GM21619 (cell line): ENCODE measurements at regions not wholly inside any gene's neighbourhood (a gene's known extent, or its start where the extent isn't known, plus 50 kb on each side); places are given as distances from the start of the nearest gene placed in this dataset.
"Not testable (repeated sequence)": the region's sequence is repeated elsewhere in the genome, so short reads cannot be mapped to it uniquely, and the experiment has no call there.

Experiments
- ATAC-seq: cut with Tn5 transposase; IDR thresholded peaks from one replicate; pipeline ENCODE4 v1.9.1; 2021; ENCODE audit not compliant: unreplicated experiment

- no peak for ATAC-seq
These were observed 108.3 kb upstream of the FGGY start for GRCh38 chr1:59188413-59189213.

- ATAC-seq = no peak
These were observed 103.3 kb upstream of the FGGY start for GRCh38 chr1:59193443-59194093.

- ATAC-seq = no peak
These were observed 102.3 kb upstream of the FGGY start for GRCh38 chr1:59194621-59195020.

- ATAC-seq = no peak
These were observed 101.7 kb upstream of the FGGY start for GRCh38 chr1:59195151-59195550.

GRCh38 chr1:59198564-59198963, 98.3 kb upstream of the FGGY start:
- no peak for ATAC-seq

GRCh38 chr1:59199147-59199546, 97.7 kb upstream of the FGGY start:
- ATAC-seq = no peak

- ATAC-seq = no peak
These were observed 97.0 kb upstream of the FGGY start for GRCh38 chr1:59199719-59200376.

- ATAC-seq = no peak
These were observed 95.6 kb upstream of the FGGY start for GRCh38 chr1:59201341-59201740.

- ATAC-seq = no peak
These were observed 94.4 kb upstream of the FGGY start for GRCh38 chr1:59202455-59202854.

GRCh38 chr1:59204001-59204400, 92.9 kb upstream of the FGGY start:
- ATAC-seq = no peak

GRCh38 chr1:59206616-59207015, 90.3 kb upstream of the FGGY start:
- not testable (repeated sequence) for ATAC-seq

GRCh38 chr1:59210430-59210829, 86.5 kb upstream of the FGGY start:
- ATAC-seq = not testable (repeated sequence)

GRCh38 chr1:59212706-59213105, 84.2 kb upstream of the FGGY start:
- no peak for ATAC-seq

GRCh38 chr1:59214248-59215208, 82.4 kb upstream of the FGGY start:
- ATAC-seq = no peak

- no peak for ATAC-seq
These were observed 81.1 kb upstream of the FGGY start for GRCh38 chr1:59215766-59216291.

GRCh38 chr1:59217439-59217838, 79.5 kb upstream of the FGGY start:
- not testable (repeated sequence) for ATAC-seq

- no peak for ATAC-seq
These were observed 78.2 kb upstream of the FGGY start for GRCh38 chr1:59218521-59219236.

GRCh38 chr1:59219916-59220315, 77.0 kb upstream of the FGGY start:
- ATAC-seq = no peak

- ATAC-seq = no peak
These were observed 76.5 kb upstream of the FGGY start for GRCh38 chr1:59220356-59220755.

- ATAC-seq = no peak
These were observed 73.7 kb upstream of the FGGY start for GRCh38 chr1:59223198-59223597.
